Pancreas (tissue), 10 donors: ENCODE measurements at regions not wholly inside any gene's neighbourhood (a gene's known extent, or its start where the extent isn't known, plus 50 kb on each side); places are given as distances from the start of the nearest gene placed in this dataset.
"Not testable (repeated sequence)": the region's sequence is repeated elsewhere in the genome, so short reads cannot be mapped to it uniquely, and the experiment has no call there.

ENCODE experiments used
- ATAC-seq, 4 donors: fragments of 200-7000 bp; cut with Tn5 transposase; one replicate each; pipeline versions ENCODE4 v1.8.0 to v1.9.1; 2020; ENCODE audit warnings: mild to moderate bottlenecking in 4 of 4, moderate library complexity in 4 of 4
- DNase-seq, 6 donors: peaks; one replicate each; pipeline ENCODE4 v3.0.0-alpha.2; 2020
- FAIRE-seq: peaks from 2 replicates; lab custom pipeline; 2012; peaks lifted over from hg19 to GRCh38; lab: Jason Lieb, UNC
- H3K27ac ChIP-seq, 4 donors: fragments of 200-600 bp; sonication (generic); 1 replicate in 3 of 4; 2 replicates in 1 of 4; pipeline versions ENCODE4 v1.5.0 to v1.8.0; 2020
- H3K27me3 ChIP-seq, 4 donors: fragments of 200-600 bp; one replicate each; pipeline ENCODE4 v1.8.0; 2021
- H3K36me3 ChIP-seq, 3 donors: fragments of 200-600 bp; sonication (generic) in 1 of 3; one replicate each; pipeline versions ENCODE4 v1.5.0 to v1.8.0; 2020 to 2021
- H3K4me1 ChIP-seq, 3 donors: fragments of 200-600 bp; one replicate each; pipeline ENCODE4 v1.8.0; 2021
- H3K4me3 ChIP-seq, 4 donors: fragments of 200-600 bp; sonication (generic) in 2 of 4; one replicate each; pipeline versions ENCODE4 v1.5.0 to v1.8.0; 2020 to 2021
- H3K9me3 ChIP-seq, 4 donors: fragments of 200-600 bp; one replicate each; pipeline ENCODE4 v1.8.0; 2021
- WGBS, 2 donors: extraction: QIAGEN DNeasy Blood & Tissue Kit; methylation state at CpG; one replicate each; pipeline ENCODE4 v1.1.7; 2013; 5-methylcytosine and 5-hydroxymethylcytosine counted together
- intact Hi-C, 3 donors: fragments of 100-400 bp; cut with DNase I; formaldehyde crosslinking; loops; one replicate each; pipeline versions ENCODE4 v1.11.1 to v1.14.2; 2022
- TF ChIP-seq, protein P1 (sequence below), 4 donors: fragments of 200-600 bp; sonication (generic) in 3 of 4; IDR thresholded peaks; one replicate each; pipeline versions ENCODE4 v1.5.0 to v1.8.0; 2021; ENCODE audit warnings: antibody characterized with exemption in 4 of 4
- donor health status: healthy with polysubstance abuse.
- donor health status: DM: no; HTN: no; CAD: no; lungs with moderate emphysema.
- donor health status: DM: no; HTN: no; CAD: no.
- donor health status: control.
- donor health status: control.
- donor health status: Bipolar disorder and iron deficiency.
- donor health status: DM: yes; HTN: yes; CAD: no.
- donor health status: DM: no; HTN: no; CAD: no.
- donor health status: DM: no; HTN: no; CAD: no.
- donor health status: DM: yes; HTN: yes; CAD: no.

DNA sequence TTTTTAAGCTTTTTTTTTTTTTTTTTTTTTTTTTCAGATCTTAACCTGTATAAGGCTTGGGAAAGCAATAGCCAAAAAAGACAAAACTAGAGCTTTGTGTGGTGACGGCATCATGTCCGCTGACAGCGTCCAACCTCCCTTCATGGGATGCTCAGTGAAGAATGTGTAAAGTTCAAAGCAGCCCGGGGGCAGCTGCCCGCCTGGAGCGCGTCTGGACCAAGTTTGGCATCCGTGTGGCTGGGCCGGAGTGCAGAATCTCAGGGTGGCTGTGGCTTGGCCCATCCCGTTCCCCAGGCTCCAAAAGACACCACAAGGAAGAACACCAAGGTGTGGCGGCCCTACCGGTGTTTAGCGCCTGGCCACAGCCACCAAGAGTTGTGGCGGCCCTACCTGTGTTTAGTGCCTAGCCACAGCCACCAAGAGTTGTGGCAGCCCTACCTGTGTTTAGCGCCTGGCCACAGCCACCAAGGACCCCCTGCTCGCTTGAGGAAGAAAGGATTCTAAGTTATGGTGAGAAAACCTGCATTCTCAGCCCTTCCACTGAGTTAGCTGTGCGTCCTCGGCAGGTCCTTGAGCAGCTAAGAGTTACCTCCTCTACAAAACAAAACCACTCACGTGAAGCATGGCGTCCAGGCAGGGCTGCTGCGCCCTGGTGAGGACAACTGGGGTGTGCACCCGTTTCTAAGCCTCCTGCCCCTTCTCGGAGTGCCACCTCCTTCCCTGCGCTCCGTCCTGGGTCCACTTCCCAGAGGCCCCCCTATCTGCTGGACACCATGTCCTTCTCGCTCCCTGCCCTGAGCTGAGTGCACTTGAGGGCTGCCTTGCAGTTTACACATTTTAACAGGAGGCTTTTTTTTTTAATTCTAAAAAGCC, 103.6 kb upstream of the SALL3 start:
- no peaks in the 10 kb centered on the region for H3K9me3 ChIP-seq
- H3K4me3 ChIP-seq = no peak overlapping the region
- 60 to 77% methylated on average over 26 of the region's 26 CpGs for WGBS, 2 donors
- TF ChIP-seq, protein P1, sequence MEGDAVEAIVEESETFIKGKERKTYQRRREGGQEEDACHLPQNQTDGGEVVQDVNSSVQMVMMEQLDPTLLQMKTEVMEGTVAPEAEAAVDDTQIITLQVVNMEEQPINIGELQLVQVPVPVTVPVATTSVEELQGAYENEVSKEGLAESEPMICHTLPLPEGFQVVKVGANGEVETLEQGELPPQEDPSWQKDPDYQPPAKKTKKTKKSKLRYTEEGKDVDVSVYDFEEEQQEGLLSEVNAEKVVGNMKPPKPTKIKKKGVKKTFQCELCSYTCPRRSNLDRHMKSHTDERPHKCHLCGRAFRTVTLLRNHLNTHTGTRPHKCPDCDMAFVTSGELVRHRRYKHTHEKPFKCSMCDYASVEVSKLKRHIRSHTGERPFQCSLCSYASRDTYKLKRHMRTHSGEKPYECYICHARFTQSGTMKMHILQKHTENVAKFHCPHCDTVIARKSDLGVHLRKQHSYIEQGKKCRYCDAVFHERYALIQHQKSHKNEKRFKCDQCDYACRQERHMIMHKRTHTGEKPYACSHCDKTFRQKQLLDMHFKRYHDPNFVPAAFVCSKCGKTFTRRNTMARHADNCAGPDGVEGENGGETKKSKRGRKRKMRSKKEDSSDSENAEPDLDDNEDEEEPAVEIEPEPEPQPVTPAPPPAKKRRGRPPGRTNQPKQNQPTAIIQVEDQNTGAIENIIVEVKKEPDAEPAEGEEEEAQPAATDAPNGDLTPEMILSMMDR (IDR thresholded peaks at IDR 0.05) = no peak
- H3K4me1 ChIP-seq = no peaks in the 10 kb centered on the region
- no peaks in the 10 kb centered on the region for H3K27me3 ChIP-seq
- FAIRE-seq (no peak), DNase-seq (no peak), ATAC-seq (no peak)
- intact Hi-C loops = loop anchor here in 1 of 3 donors (10.0 kb wide), 1 partner anchor 109 kb away; no protein-coding TSS in a partner anchor
- H3K36me3 ChIP-seq = no peaks in the 10 kb centered on the region
- no peak overlapping the region for H3K27ac ChIP-seq

DNA sequence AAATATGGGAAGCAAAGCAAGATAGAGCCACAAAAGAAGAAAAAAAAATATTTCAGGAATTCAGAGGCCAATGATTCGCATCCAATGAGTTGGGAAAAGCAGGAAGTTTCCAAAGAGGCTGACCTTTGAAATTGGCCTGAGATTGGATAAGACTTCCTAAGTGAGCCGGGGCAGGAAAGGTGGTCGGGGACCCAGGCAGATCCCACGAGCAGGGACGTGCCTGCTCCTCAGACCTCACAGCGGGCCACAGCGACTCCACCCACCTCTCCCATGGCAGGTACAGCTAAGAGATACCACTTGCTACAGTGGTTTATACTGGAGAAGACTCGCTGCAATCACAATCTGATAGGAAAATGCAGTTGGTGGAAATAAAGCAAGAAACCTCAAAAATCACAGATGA, 102.8 kb upstream of the SALL3 start:
- TF ChIP-seq, protein P1 (IDR thresholded peaks at IDR 0.05) = no peak
- no peak overlapping the region for H3K27ac ChIP-seq
- intact Hi-C loops = loop anchor here in 1 of 3 donors (10.0 kb wide), 1 partner anchor 108 kb away; no protein-coding TSS in a partner anchor
- no peak for FAIRE-seq
- no peaks in the 10 kb centered on the region for H3K27me3 ChIP-seq
- no peak for DNase-seq
- ATAC-seq = no peak
- H3K9me3 ChIP-seq = no peaks in the 10 kb centered on the region
- H3K36me3 ChIP-seq = no peaks in the 10 kb centered on the region
- H3K4me3 ChIP-seq = no peak overlapping the region
- 44 to 49% methylated on average over 8 of the region's 8 CpGs for WGBS, 2 donors
- no peaks in the 10 kb centered on the region for H3K4me1 ChIP-seq

DNA sequence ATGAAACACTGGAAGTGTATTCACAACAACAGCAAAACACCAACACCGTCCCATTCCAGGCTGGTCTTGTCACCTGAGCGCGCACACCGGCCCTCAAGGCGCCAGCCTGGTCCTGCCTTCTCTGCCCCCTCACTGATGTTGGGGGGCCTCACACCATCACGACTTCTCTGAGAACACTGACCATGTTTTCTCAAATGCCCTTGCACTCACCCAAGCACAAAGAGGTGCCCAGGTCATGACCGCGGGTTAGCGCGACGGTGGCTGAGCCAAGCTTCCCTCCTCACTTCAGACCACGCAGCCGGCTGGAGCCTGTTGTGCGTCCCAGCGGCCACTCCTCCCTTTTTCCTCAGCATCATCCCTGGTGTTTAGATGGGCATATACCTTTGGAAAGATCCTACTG, 101.3 kb upstream of the SALL3 start:
- intact Hi-C loops = loop anchor here in 1 of 3 donors (10.0 kb wide), 1 partner anchor 106 kb away; no protein-coding TSS in a partner anchor
- H3K36me3 ChIP-seq = no peaks in the 10 kb centered on the region
- FAIRE-seq (no peak), ATAC-seq (no peak), DNase-seq (no peak)
- TF ChIP-seq, protein P1 (IDR thresholded peaks at IDR 0.05) = no peak
- no peak overlapping the region for H3K27ac ChIP-seq
- no peaks in the 10 kb centered on the region for H3K4me1 ChIP-seq
- H3K27me3 ChIP-seq = no peaks in the 10 kb centered on the region
- H3K9me3 ChIP-seq = no peaks in the 10 kb centered on the region
- no peak overlapping the region for H3K4me3 ChIP-seq
- 80 to 86% methylated on average over 15 of the region's 15 CpGs for WGBS, 2 donors

DNA sequence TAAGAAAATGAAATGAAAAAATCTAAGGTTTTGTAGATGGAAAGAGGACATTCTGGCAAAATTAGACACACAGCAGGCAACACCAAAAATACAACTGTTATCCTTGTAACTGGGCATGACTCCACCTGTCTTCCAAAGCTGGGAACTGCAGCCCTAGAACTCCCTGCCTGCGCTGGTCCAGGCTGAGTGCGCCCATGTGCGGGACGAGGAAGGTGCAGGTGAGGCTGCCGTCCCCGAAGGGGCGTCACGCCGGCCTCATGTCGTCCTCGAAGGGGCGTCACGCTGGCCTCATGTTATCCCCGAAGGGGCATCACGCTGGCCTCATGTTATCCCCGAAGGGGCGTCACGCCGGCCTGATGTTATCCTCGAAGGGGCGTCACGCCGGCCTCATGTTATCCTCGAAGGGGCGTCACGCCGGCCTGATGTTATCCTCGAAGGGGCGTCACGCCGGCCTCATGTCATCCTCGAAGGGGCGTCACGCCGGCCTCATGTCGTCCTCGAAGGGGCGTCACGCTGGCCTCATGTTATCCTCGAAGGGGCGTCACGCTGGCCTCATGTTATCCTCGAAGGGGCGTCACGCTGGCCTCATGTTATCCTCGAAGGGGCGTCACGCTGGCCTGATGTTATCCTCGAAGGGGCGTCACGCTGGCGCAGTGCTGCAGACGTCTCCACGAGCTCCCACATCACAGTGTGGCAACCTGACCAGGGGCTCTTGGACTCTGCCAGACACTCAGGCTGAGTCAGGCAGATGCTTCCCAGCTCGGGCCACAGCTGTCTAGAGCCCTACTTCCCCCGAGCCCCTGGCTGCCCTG, 100.3 kb upstream of the SALL3 start:
- not testable (repeated sequence) for H3K27me3 ChIP-seq, H3K4me1 ChIP-seq, ATAC-seq, H3K36me3 ChIP-seq, H3K4me3 ChIP-seq, FAIRE-seq, H3K9me3 ChIP-seq, H3K27ac ChIP-seq
- DNase-seq = peak in 1 of 6 donors; percentile 23
- WGBS, 2 donors = 61 to 77% methylated on average over 56 of the region's 56 CpGs
- intact Hi-C loops = loop anchor here in 1 of 3 donors (10.0 kb wide), 1 partner anchor 106 kb away; no protein-coding TSS in a partner anchor
- TF ChIP-seq, protein P1 (IDR thresholded peaks at IDR 0.05) = peak; percentile 13 to 43 (median 26)
